ENCODE measurements at regions not wholly inside any gene's neighbourhood (a gene's known extent, or its start where the extent isn't known, plus 50 kb on each side); places are given as distances from the start of the nearest gene placed in this dataset.

DNA sequence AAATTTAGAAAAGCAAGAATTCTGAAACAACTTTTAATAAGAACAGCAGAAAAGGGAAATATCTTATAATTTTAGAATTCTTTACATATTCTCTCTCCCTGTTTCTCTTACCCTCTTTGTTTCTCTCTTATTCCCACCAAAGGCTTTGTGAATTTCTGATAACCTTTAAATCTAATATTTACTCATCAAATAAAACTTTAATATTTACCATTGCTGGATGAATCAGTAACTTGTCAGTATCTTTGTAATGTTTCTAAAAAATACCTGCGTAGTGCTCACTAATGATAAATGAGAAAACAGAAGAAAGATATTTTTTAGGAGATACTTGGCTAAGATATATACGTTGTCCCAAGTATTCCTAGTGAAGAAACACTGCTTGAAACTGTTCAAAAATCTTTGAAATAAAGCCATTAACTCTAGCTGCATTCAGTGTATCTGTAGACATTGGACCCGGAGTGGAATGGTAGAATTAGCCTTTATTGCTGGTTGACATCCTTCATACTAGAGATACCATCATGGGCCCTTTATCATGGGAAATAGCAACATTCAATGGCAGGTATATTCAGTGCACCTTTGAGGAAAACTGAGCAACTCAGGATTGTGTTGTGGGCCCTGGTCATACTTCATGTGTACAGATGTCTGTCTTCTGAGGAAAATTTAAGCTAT is 2160.4 kb downstream of the MAT2B start:
- DNase-seq (ENCODE audit: low spot score): no peak

DNA sequence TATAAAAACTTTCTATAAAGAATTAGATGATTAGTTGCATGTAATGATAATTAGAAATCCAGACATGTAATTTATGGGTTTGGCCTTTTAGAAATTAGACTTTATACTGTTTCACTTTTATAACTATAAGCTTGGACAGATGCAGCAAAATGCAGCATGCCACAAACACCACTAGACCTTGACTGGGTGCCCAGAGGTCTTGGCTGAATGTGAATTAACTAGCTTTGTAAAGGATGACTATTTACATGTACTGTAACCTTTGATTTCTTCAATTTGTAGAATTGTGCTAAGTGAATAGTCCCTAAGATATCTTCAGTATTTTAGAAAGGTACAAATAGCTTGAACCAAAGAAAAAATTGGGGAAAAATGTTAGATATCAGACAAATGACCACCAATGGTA is 2168.1 kb downstream of the MAT2B start:
- no peak for DNase-seq (ENCODE audit: low spot score)

DNA sequence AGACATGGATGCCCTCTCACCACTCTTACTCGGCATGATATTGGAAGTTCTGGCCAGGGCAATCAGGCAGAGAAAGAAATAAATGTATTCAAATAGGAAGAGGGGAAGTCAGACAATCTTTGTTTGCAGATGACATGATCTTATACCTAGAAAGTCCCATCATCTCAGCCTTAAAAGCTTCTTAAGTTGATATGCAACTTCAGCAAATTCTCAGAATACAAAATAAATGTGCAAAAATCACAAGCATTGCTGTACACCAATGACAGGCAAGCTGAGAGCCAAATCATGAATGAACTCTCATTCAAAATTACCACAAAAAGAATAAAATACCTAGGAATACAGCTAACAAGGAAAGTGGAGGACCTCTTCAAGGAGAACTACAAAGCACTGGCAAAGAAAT is 2190.4 kb downstream of the MAT2B start:
- DNase-seq (ENCODE audit: low spot score): no peak

DNA sequence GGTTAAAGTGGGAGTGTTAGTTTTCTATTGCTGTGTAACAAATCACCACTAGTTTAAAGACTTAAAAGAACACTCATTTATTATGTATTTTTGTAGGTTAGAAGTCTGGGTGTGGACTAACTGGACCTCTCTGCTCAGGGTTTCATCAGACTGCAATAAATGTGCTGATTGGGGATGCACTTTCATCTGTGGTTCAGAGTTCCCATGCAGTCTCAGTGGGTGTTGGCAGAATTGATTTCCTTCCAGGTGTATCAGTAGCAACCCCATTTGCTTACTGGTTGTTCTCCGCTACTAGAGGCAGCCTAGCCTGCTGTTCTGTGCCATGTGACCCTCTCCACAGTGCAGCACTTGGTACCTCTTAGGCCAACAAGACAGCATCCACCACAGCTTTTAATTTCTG is 2200.5 kb downstream of the MAT2B start:
- no peak for DNase-seq (ENCODE audit: low spot score)

DNA sequence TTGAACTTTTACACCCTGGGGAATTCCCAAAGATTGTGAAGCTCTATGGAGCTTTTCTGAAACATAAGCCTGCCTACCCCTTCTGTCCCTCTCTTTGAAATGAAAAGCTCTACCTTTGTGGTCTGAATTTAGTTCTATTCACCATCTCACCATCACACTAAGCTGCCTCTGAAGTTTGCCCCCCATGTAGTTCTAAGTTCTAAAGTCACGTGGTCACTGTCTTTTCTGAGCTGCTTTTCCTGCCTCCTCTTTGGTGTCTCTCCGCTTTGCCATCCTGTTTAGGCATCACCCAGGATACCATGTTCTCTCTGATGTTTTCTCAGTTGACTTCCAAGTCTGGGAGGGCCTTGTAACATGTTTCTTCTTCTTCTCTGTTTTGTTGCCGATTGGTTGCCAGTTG is 2206.6 kb downstream of the MAT2B start:
- no peak for DNase-seq (ENCODE audit: low spot score)

DNA sequence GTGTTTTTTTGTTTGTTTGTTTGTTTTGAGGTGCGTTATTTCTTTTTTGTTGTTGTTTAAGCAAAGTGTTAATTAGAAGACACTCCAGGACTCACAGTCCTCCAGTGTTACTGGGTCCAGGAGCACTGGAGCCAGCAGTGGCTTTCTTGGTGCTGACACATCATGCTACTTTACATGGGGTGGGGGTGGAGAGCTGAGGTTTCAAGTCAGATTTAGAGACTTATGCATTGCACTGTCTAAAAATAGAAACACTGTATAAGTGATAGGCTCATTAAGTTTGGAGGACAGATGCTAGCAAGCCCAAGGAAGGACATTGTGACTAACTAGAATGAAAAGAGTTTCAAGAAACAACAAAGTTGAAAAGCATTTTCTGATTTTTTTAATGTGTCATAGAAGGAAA is 2209.2 kb downstream of the MAT2B start:
- DNase-seq (ENCODE audit: low spot score): no peak

DNA sequence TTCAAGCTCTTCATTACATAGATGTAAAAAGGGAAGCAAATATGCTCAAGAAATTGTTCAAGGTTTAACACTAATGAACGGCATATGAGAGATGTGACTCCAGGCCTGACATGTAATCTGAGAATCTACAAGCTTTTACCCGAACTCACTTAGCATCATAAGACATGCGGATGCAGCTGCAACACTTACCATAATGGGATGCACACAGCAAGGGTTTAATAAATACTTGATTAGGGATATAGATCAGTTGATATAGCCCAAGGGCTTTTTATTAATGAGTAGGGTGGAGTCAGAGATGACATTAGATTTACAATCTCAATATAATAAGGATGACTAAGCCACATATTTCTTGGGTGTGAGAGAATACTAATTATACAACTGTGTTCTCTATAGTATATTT is 2215.5 kb downstream of the MAT2B start:
- no peak for DNase-seq (ENCODE audit: low spot score)

DNA sequence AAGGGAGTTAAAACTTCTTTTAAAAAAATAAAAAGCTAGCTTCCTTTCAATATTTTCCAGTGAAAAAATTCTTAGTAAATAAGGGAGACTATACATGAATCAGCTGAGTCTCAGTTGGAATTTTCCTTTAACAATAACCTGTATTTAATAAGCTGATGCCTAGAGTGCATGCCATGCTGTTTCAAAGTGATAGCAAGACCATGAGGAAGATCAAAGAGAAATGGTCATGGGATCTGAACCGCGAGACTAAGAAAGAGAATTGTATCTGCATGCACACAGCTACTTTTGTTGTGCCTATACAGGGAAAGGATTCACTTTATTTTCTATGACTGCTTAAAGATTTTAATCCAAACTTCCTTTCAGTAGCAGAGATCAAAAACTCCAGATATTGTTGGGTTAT is 2217.0 kb downstream of the MAT2B start:
- DNase-seq (ENCODE audit: low spot score): no peak

DNA sequence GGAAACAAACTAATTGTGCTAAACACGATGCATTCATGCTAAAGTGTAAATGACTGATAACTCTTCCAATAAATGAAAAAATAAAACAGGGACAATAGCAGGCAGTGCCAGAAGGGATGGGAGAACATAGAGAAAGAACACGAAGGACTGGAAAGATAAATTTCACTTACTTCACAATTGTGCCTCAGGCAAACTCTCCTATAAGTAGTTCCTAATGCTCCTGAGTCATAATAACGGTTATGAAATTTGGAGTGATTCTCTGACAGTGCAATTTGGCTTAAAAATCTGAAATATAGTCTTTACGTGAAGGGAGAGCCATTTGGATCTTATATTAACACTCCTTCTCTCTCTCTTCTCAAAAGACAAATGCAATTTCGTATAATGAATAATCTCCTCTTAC is 2218.5 kb downstream of the MAT2B start:
- no peak for DNase-seq (ENCODE audit: low spot score)

DNA sequence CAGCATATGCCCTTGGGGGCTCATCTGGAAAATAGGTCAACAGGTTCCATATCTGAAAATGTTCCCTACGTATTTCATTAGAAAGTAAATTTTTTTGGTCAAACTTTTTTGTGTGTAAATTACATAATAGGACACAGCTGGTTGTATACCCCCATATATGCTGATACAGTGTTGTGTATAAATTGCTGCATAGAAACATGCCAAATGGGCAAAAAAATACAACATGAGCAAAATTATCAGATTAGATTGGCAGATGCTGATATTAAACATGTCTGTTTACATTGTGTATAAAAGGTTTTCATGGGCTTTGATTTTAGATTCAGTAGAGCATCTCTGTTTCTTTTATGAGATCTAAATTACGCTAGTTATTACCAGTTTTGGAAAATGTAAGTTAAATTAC is 2223.0 kb downstream of the MAT2B start:
- DNase-seq (ENCODE audit: low spot score): no peak

DNA sequence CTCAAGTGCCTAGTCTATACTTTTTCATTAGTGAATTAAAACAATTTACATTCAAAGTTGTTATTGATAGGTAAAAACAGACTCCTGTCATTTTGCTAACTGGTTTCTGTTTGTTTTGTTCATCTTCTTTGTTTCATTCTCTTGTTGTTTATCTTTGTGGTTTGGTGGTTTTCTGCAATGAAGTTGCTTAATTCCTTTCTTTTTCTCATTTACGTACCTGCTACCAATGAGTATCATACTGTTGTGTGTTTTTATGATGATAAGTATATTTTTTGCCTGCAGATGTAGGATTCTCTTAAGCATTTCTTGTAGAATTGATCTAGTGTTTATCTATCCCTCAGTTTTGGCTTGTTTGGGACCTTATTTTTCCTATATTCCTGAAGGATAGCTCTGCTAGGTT is 2230.0 kb downstream of the MAT2B start:
- DNase-seq (ENCODE audit: low spot score): no peak

DNA sequence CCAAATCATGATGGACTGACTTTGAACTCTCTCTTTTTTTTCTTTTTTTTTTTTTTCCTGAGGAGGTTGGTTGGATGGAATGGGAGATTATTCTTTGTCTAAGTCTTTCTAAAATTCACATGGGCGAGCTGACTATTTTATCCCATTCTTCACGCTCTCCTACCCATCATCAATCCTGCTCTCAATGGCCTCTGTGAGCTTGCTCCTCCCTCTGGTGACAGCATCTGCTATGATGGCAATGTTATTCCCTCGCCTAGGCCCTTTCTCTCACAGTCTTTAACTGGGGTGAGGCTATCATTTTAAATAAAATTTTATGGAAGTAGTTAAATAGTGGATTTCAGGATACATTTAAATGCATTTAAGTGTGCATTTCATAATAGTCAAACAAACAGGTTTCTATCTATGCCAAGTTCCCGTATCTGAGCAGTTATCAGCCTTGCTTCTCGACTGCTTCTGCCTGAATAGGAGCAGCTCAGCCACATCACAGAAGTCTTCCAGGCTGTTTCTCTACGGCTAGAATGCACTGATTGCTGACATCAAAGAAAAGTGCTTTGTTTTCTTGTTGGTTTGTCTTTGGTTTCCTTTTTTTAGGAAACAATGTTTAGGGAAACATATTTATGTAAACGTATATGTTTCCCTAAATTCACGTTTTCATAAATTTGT is 2233.8 kb downstream of the MAT2B start:
- DNase-seq (ENCODE audit: low spot score): no peak

DNA sequence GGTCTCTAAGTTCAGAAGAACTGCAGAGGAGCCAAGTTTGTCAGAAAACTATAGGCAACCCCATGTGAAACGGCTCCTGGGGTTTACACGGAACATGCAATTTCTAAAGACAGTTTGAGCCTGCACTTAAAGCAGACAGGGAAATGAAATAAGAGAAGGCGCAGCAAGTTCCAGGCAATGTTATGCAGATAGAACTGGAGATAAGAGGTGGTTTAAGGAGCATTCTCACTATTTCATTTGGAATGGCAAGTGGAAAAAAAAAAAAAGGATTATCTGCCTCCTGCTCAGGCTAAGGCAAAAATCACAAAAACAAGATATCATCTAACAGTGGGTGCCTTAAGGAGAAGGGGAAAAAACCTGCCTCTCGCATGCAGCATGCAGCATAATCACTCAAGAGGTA is 2252.4 kb downstream of the MAT2B start:
- DNase-seq (ENCODE audit: low spot score): no peak

DNA sequence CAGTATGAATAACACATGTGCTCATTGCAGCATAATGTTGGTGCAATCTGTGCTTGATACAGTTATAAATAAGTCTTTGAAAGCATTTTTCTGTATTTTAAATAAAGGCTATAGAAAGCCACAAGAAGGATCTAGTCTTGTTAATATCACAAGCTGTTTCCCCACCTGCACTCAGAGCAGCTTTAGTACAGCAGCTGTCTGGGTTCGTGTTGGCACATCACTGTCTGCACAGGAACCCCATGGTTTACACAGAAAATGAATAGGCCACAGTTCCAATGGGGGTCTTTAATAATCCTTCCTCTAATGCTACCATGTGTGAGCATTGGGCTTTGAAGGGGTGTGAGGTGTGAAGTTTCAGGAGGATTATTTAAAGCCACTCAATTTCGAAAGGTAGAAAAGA is 2269.7 kb downstream of the MAT2B start:
- DNase-seq (ENCODE audit: low spot score): no peak

DNA sequence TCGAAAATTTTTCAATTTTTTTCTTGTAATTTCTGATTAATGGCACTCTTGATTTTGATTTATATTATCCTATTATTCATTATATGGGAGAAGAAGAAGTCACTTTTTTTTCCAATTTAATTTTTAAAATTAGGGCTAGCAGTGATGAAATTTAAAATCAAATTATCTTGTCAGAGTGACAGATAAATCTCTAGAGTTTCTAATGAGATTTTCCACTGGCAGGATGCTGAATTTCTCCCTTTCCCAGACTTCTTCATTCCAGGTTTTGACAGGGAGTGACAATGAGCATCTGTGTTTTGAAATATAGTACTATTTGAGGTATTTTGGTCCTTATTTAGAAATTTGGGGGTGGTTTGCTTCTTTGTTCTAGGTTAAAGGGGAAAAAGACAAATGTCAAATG is 2274.1 kb downstream of the MAT2B start:
- DNase-seq (ENCODE audit: low spot score): no peak

DNA sequence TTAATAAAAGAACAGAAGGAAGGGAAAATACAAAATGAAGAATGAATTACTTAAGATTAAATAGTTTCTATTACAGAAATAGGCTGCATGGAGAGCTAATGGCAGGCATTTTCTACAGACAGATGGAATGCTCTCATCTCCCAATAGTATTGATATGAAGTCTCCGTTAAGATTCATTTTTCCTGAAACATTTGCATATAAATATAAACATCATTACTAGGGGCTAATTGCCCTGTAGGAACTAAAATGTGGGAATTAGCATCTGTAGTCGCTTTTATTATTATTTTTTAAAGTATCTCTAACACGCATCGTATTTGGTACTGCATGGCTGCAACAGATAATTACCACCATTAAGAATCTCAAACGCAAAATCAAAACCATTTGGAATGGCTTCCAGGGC is 2275.5 kb downstream of the MAT2B start:
- DNase-seq (ENCODE audit: low spot score): no peak

DNA sequence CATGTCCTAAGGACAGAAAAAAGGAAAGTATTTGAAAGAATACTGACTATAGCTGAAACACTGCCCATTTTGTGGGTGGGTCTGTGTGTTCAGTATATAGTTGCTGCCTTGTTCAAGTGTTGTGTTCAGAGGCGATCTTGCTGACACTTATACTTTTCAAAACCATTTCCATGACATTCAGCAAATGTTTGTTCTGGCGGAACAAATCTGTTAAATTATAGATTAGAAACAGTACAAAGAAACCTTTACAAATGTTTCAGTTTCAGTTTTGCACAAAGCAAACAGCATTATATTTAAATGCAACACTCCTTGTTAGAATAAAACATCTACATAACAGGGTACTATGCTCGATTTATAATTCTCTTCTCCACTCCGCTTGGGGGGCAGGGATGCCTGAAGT is 2276.3 kb downstream of the MAT2B start:
- DNase-seq (ENCODE audit: low spot score): no peak

DNA sequence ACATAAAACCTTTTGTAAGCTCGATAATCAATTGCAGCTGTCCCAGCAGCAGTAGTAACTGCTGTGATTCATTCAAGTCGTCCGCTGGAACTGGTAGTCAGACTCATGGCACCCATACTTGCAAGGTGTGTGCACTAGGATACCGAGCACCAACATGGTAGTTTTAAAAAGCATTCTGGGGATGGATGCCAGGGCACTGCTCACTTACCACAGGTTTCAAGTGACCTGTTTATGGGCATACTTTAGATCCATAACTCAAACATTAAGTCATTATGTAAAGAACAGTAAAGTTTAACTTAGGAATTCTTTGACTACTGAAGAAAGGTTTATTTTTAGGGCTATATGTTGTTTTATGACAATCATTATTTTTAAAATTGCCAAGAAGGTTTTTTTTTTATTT is 2277.6 kb downstream of the MAT2B start:
- DNase-seq (ENCODE audit: low spot score): no peak

DNA sequence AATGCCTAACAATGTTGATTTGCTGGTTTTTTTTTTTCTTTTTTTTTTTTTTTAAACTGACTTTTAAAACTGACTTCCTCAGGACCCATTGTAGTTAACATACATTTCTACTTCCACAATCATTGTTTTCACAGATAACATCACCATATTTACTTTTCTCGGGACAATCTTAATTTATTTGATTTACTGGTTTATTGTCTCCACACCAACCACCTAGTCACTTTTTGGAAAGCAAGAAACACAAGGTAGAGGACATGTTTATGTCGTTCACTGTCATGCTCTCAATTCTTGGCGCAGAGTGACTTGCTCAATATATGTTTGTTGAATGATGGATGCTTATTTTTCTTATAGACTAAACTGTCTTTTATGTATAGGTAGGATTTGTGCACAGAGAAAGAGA is 2280.7 kb downstream of the MAT2B start:
- DNase-seq (ENCODE audit: low spot score): no peak

DNA sequence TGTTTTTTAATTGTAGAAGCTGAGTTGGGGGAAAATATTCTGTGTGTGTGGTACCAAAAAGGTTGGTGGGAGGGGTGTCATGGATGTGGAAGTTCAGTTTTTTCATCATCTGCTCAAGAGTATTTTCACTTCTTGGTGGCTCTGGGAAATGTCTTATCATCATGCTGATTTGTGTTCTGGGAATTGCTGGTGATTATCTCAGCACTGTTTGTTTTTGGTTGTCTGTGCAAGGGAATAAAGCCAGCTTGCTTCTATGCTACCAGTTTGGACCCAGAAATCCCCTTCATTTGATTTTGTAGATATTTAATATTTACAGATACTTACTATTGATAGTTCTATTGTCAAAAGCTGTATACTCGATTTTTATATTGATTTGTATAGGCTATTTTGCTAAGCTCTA is 2289.7 kb downstream of the MAT2B start:
- DNase-seq (ENCODE audit: low spot score): no peak

DNA sequence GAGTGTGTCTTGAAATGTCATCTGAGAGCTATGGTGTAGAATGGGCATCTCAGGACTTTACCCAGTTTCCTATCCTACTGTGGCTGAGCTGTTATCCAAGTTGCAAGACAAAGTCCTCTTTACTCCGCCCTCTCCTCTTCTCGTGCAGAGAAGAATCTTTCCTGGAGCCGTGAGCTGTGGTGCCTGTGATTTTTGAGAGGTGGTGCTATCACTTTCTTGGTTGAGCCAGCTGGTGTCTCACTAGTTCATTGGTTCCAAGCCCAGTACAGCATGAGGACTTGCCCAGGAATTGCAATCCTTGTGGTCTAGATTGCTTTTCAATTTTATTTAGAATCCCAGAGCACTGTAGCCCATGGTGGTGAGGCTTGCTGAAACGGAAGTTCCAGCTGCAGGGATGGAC is 2300.3 kb downstream of the MAT2B start:
- no peak for DNase-seq (ENCODE audit: low spot score)

DNA sequence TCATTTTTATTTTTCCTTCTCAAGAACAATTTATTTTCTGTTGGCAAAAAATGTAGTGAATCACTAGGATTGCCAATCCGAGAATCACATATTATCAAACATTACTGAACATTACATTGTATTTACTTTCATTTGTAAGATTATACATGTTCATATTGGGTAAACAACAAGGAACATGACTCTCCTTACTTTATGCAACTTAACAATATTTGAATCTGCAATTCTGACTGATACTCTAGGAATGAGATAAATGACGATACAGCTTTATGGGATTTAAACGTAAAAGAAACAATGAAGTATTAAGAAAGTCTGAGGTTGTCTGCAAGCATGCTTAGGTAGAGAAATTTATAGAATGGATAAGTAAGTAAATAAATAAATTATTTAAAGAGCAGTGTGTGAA is 2302.9 kb downstream of the MAT2B start:
- no peak for DNase-seq (ENCODE audit: low spot score)

DNA sequence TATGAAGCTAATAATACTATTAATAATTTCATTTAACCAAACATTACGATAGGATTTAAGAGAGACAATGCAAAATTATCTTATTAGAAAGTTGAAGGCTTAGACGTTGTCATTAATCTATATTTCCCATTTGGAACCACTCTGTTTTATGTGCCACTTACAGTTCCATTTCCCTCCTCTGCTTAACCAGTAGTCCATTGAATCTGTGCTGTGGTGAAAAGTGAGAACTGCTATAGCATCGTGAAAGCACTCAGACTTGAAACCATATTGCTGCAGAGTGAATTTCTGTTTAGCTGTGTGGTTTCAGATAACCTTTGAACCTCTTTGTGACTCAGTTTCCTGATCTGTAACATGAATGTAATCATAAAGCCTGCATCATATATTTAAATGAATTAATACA is 2304.5 kb downstream of the MAT2B start:
- no peak for DNase-seq (ENCODE audit: low spot score)

DNA sequence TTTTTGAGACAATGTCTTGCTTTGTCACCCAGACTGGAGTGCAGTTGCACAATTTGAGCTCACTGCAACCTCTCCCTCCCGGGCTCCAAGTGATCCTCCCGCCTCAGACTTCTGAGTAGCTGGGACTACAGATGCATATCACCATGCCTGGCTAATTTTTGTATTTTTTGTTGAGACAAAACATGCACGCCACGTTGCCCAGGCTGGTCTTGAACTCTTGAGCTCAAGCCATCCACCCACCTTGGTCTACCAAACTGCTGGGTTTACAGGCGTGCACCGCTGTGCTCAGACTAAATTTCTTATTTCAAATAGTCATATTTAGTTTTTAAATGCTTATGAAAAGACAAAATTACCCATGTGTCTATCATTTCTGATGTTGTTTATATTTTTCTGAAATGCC is 2324.1 kb downstream of the MAT2B start:
- DNase-seq (ENCODE audit: low spot score): no peak

Data from RKO (cell line).